Activated CD4-positive, alpha-beta T cell treated with anti-CD3 and anti-CD28 coated beads, Interleukin-2, amount 10 ng/mL, durations not matched to agents 24 days and 14 days (primary cell): ENCODE measurements at regions not wholly inside any gene's neighbourhood (a gene's known extent, or its start where the extent isn't known, plus 50 kb on each side); places are given as distances from the start of the nearest gene placed in this dataset.
"Not testable (repeated sequence)": the region's sequence is repeated elsewhere in the genome, so short reads cannot be mapped to it uniquely, and the experiment has no call there.

Experiments used
- DNase-seq: peaks from one replicate; pipeline ENCODE4 v3.0.0; 2022
- H3K27ac Mint-ChIP-seq: one replicate; pipeline ENCODE4 v1.8.0; 2022; ENCODE audit warnings: mild to moderate bottlenecking, mixed read lengths
- H3K27me3 Mint-ChIP-seq: one replicate; pipeline ENCODE4 v1.8.0; 2022; ENCODE audit warnings: mixed read lengths
- H3K36me3 Mint-ChIP-seq: one replicate; pipeline ENCODE4 v1.8.0; 2022; ENCODE audit warnings: low read depth, mild to moderate bottlenecking, mixed read lengths
- H3K4me1 Mint-ChIP-seq: one replicate; pipeline ENCODE4 v1.8.0; 2021; ENCODE audit warnings: mixed read lengths
- H3K4me3 Mint-ChIP-seq: one replicate; pipeline ENCODE4 v1.8.0; 2022; ENCODE audit warnings: mild to moderate bottlenecking, moderate library complexity, mixed read lengths
- H3K9me3 Mint-ChIP-seq: one replicate; pipeline ENCODE4 v1.8.0; 2021; ENCODE audit warnings: mixed read lengths
- intact Hi-C: fragments of 100-400 bp; cut with micrococcal nuclease; formaldehyde crosslinking; loops from one replicate; pipeline ENCODE4 v1.15.1; 2023

DNA sequence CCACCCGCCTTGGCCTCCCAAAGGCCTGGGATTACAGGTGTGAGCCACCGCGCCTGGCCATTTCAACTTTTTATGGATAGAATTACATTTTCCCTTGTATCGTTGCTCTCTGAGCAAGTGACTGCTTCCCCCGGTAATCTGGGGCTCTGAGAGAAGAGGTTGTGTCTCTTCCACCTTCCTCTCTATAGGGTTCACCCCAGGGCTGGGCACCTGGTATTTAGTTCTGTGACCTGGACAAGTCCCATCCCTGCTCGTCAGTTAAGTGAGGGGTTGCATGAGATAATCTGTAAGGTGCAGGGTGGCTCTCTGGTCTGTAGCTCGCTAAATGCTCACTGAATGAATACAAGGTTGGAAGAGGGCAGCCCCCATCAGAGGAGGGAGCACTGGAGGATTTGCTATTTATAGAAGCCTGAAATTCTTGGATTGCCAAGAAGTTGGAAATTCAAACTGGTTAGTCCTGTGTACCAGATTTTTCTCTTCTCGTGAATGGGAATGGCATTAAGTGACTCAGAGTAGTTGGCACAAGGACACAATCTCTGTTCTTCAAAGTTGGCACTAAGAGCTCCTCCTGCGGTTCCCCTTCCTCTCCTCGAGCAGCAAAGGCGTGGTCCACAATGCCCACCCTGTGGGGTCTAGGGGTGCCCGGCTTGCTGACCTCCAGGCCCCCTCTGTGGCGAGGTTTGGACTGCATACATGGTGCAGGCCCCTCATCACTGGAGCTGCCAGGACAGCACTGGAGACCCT, 68.1 kb upstream of the DLG1 start:
- Mint-ChIP-seq H3K27ac (no peak overlapping the region), H3K36me3 (no peaks in the 10 kb centered on the region), H3K9me3 (no peaks in the 10 kb centered on the region), H3K4me1 (no peaks in the 10 kb centered on the region), H3K27me3 (peaks cover 6% of the 10 kb centered on the region), H3K4me3 (no peak overlapping the region)
- intact Hi-C loops, result no loop called here
- DNase-seq, result no peak

GRCh38 chr3:197365586-197365985, 67.2 kb upstream of the DLG1 start:
- H3K4me1 Mint-ChIP-seq, result no peaks in the 10 kb centered on the region
- no peak overlapping the region for H3K4me3 Mint-ChIP-seq
- H3K27me3 Mint-ChIP-seq, result peaks cover 9% of the 10 kb centered on the region
- H3K36me3 Mint-ChIP-seq, result peaks cover 2% of the 10 kb centered on the region
- intact Hi-C loops, result no loop called here
- H3K9me3 Mint-ChIP-seq, result peaks cover 5% of the 10 kb centered on the region
- DNase-seq, result no peak
- H3K27ac Mint-ChIP-seq, result no peak overlapping the region

DNA sequence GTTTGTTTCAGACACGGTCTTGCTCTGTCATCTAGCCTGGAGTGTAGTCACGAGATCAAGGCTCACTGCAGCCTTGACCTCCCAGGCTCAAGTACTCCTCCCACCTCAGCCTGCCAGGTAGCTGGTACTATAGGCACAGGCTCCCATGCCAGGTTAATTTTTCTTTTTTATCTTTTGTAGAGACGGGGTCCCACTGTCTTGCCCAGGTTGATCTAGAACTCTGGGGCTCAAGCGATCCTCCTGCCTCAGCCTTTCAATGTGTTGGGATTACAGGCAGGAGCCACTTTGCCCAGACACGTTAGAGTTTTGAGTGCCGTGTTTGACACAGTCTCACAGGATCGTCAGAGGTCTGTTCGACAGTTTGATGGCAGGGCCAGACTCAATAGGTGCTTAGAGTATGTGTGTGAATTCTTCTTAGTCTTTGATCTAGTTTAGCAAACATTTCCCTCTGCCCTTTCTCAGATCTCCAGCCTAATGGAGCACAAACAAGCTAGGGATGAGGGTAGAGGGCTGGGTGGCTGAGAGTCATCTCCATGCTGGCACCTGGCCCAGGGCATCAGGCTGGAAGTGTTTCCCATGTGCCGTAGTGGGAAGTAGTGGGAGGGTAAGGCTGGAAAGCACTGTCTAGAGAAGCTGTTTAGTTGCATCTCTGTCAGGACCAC, 66.1 kb upstream of the DLG1 start:
- peaks cover 9% of the 10 kb centered on the region for H3K27me3 Mint-ChIP-seq
- no peak for DNase-seq
- H3K9me3 Mint-ChIP-seq, result peaks cover 13% of the 10 kb centered on the region
- peaks cover 2% of the 10 kb centered on the region for H3K36me3 Mint-ChIP-seq
- no peak overlapping the region for H3K27ac Mint-ChIP-seq
- no peaks in the 10 kb centered on the region for H3K4me1 Mint-ChIP-seq
- intact Hi-C loops, result no loop called here
- H3K4me3 Mint-ChIP-seq, result no peak overlapping the region

- Mint-ChIP-seq H3K36me3 (peaks cover 2% of the 10 kb centered on the region), H3K27ac (no peak overlapping the region), H3K4me3 (no peak overlapping the region), H3K27me3 (peaks cover 9% of the 10 kb centered on the region), H3K4me1 (no peaks in the 10 kb centered on the region), H3K9me3 (peaks cover 18% of the 10 kb centered on the region)
- intact Hi-C loops, result no loop called here
- DNase-seq, result no peak
Measured at GRCh38 chr3:197363553-197364409, 65.4 kb upstream of the DLG1 start.

GRCh38 chr3:197362081-197362480, 63.7 kb upstream of the DLG1 start:
- Mint-ChIP-seq H3K27me3 (peaks cover 7% of the 10 kb centered on the region), H3K36me3 (peaks cover 2% of the 10 kb centered on the region), H3K27ac (no peak overlapping the region), H3K4me3 (no peak overlapping the region), H3K4me1 (no peaks in the 10 kb centered on the region), H3K9me3 (peaks cover 20% of the 10 kb centered on the region)
- intact Hi-C loops, result no loop called here
- DNase-seq, result no peak

DNA sequence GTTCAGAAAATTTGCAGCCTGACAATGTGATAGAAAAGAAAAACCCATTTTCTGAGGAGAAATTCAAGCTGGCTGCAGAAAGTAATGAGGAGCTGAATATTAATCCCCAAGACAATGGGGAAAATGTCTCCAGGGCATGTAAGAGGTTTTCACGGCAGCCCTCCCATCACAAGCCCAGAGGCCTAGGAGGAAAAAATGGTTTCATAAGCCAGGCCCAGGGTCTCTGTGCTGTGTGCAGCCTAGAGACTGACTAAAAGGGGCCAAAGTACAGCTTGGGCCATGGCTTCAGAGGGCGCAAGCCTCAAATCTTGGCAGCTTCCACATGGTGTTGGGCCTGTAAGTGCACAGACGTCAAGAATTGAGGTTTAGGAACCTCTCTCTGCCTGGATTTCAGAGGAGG, 61.7 kb upstream of the DLG1 start:
- H3K4me1 Mint-ChIP-seq, H3K36me3 Mint-ChIP-seq, DNase-seq, H3K27ac Mint-ChIP-seq, intact Hi-C loops, H3K4me3 Mint-ChIP-seq, H3K27me3 Mint-ChIP-seq: not testable (repeated sequence)
- peaks cover 20% of the 10 kb centered on the region for H3K9me3 Mint-ChIP-seq

- H3K27ac Mint-ChIP-seq, intact Hi-C loops, H3K27me3 Mint-ChIP-seq, H3K4me3 Mint-ChIP-seq, H3K4me1 Mint-ChIP-seq, H3K36me3 Mint-ChIP-seq, DNase-seq: not testable (repeated sequence)
- H3K9me3 Mint-ChIP-seq, result peaks cover 20% of the 10 kb centered on the region
Measured at GRCh38 chr3:197359476-197359875, 61.1 kb upstream of the DLG1 start.

DNA sequence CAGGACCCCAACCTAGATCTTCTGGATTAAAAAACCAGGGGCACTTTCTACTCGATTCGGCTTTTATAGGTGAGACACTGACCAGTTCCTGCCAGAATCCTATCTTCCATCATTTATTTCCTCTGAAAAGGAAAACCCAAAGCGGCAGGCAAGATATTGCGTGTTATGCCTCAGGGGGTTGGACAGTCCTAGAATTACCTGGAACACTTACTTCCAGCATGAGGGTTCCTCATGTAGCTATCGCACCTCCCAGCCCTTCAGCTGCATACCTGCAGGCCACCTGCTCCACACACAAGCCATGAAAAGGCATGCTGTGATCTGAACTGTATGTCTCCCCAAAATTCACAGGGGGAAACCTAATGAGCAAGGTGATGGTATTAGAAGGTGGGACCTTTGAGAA, 58.3 kb upstream of the DLG1 start:
- peaks cover 20% of the 10 kb centered on the region for H3K9me3 Mint-ChIP-seq
- H3K27ac Mint-ChIP-seq, result no peak overlapping the region
- intact Hi-C loops, result no loop called here
- H3K27me3 Mint-ChIP-seq, result peaks cover 10% of the 10 kb centered on the region
- no peaks in the 10 kb centered on the region for H3K4me1 Mint-ChIP-seq
- no peak for DNase-seq
- no peak overlapping the region for H3K4me3 Mint-ChIP-seq
- H3K36me3 Mint-ChIP-seq, result peaks cover 2% of the 10 kb centered on the region

GRCh38 chr3:197356275-197356674, 57.9 kb upstream of the DLG1 start:
- H3K4me3 Mint-ChIP-seq, result no peak overlapping the region

DNA sequence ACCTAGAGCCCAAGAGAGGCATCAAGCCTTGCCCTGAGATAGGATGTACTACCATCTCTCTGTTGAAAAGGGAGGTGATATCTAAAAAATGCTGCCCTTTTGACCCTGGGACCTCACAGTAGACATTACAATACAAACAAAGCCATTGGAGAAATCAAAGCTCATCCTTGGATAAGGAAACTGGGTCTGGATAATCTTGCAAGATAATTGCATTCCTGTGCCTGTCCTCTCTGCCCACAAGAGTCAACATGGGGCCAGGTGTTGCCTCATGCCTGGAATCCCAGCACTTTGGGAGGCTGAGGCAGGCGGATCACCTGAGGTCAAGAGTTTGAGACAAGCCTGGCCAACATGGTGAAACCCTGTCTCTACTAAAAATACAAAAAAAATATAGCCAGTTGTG, 57.3 kb upstream of the DLG1 start:
- DNase-seq, result no peak
- Mint-ChIP-seq H3K27ac (no peak overlapping the region), H3K9me3 (peaks cover 15% of the 10 kb centered on the region), H3K4me1 (no peaks in the 10 kb centered on the region), H3K27me3 (peaks cover 7% of the 10 kb centered on the region), H3K36me3 (no peaks in the 10 kb centered on the region), H3K4me3 (no peak overlapping the region)
- intact Hi-C loops, result no loop called here

More at GRCh38 chr3:197356275-197356674, 57.9 kb upstream of the DLG1 start:
- peaks cover 1% of the 10 kb centered on the region for H3K36me3 Mint-ChIP-seq
- H3K27ac Mint-ChIP-seq, result no peak overlapping the region
- H3K4me1 Mint-ChIP-seq, result no peaks in the 10 kb centered on the region
- intact Hi-C loops, result no loop called here
- peaks cover 9% of the 10 kb centered on the region for H3K27me3 Mint-ChIP-seq
- no peak for DNase-seq
- peaks cover 18% of the 10 kb centered on the region for H3K9me3 Mint-ChIP-seq

DNA sequence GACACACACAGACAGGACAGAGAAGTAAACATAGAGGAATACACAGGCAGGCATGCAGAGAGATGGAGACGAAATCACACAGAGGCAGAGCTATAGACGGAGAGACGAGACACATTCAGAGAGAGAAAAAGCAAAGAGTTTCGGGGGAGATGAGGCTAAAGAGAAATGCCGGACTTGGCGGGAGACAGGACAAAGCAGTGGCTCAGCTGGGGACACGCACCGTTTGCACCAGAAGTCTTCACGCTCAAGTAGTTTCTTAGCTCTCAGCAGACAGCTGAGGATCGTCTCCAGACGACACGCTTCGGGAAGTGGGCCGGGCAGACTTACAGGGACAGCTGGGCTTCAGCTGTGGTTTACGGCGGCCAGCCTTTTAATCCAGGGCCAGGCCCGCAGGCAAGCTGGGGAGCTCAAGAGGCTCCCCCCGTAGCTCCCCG, 56.2 kb upstream of the DLG1 start:
- H3K4me3 Mint-ChIP-seq, result no peak overlapping the region
- H3K27me3 Mint-ChIP-seq, result peaks cover 7% of the 10 kb centered on the region
- H3K36me3 Mint-ChIP-seq, result no peaks in the 10 kb centered on the region
- no peaks in the 10 kb centered on the region for H3K4me1 Mint-ChIP-seq
- no peak for DNase-seq
- intact Hi-C loops, result no loop called here
- H3K27ac Mint-ChIP-seq, result no peak overlapping the region
- peaks cover 8% of the 10 kb centered on the region for H3K9me3 Mint-ChIP-seq

GRCh38 chr3:197353867-197354567, 55.6 kb upstream of the DLG1 start:
- no peaks in the 10 kb centered on the region for H3K36me3 Mint-ChIP-seq
- no peak overlapping the region for H3K4me3 Mint-ChIP-seq
- H3K4me1 Mint-ChIP-seq, result no peaks in the 10 kb centered on the region
- H3K27ac Mint-ChIP-seq, result no peak overlapping the region
- peaks cover 4% of the 10 kb centered on the region for H3K9me3 Mint-ChIP-seq
- peaks cover 7% of the 10 kb centered on the region for H3K27me3 Mint-ChIP-seq
- no peak for DNase-seq
- intact Hi-C loops, result no loop called here

GRCh38 chr3:197353001-197353866, 54.8 kb upstream of the DLG1 start:
- Mint-ChIP-seq H3K27me3 (peaks cover 7% of the 10 kb centered on the region), H3K4me1 (no peaks in the 10 kb centered on the region), H3K27ac (no peak overlapping the region), H3K36me3 (no peaks in the 10 kb centered on the region), H3K4me3 (no peak overlapping the region), H3K9me3 (no peaks in the 10 kb centered on the region)
- intact Hi-C loops, result no loop called here
- DNase-seq, result no peak
